ENCODE measurements at regions not wholly inside any gene's neighbourhood (a gene's known extent, or its start where the extent isn't known, plus 50 kb on each side); places are given as distances from the start of the nearest gene placed in this dataset.

DNA sequence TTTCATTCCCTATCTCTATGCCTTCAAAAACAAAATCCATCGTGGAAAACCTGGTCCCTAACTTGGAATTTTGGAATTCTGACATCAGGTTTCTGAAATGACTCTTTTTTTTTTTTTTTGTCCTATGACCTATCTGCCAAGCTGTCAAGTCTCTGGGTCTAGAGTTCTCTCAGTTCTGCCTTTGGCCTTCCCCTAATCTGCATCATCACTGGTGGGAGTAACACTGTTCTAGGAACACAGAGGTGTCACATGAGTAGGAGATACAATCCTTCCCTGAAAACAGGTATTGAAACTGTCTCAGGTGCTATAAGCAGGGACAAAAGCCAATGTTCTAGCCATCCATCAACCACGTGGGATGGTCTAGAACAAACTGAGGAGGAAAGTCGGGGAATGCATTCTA is 142.0 kb upstream of the ATP1B1 start:
- TF ChIP-seq, protein P1, sequence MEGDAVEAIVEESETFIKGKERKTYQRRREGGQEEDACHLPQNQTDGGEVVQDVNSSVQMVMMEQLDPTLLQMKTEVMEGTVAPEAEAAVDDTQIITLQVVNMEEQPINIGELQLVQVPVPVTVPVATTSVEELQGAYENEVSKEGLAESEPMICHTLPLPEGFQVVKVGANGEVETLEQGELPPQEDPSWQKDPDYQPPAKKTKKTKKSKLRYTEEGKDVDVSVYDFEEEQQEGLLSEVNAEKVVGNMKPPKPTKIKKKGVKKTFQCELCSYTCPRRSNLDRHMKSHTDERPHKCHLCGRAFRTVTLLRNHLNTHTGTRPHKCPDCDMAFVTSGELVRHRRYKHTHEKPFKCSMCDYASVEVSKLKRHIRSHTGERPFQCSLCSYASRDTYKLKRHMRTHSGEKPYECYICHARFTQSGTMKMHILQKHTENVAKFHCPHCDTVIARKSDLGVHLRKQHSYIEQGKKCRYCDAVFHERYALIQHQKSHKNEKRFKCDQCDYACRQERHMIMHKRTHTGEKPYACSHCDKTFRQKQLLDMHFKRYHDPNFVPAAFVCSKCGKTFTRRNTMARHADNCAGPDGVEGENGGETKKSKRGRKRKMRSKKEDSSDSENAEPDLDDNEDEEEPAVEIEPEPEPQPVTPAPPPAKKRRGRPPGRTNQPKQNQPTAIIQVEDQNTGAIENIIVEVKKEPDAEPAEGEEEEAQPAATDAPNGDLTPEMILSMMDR (IDR thresholded peaks at IDR 0.05): no peak
- TF ChIP-seq POLR2A (IDR thresholded peaks at IDR 0.05) (no peak), EP300 (IDR thresholded peaks at IDR 0.05) (no peak)

Measured in ovary (tissue), 3 donors.